Spleen (tissue), 7 donors: ENCODE measurements at regions not wholly inside any gene's neighbourhood (a gene's known extent, or its start where the extent isn't known, plus 50 kb on each side); places are given as distances from the start of the nearest gene placed in this dataset.

Experiments used
- POLR2AphosphoS5 ChIP-seq, 3 donors: sonication (generic); formaldehyde crosslinking; IDR thresholded peaks; one replicate each; pipeline ENCODE4 v1.5.1; 2017; ENCODE audit warnings: antibody characterized with exemption in 3 of 3
- TF ChIP-seq, protein P1 (sequence below), 11 experiments: fragments of 200-600 bp in 7 of 11; fragments of 450-650 bp in 4 of 11; sonication (generic) in 4 of 11; IDR thresholded peaks in 8 of 11; conservative IDR thresholded peaks in 3 of 11; 1 replicate in 7 of 11; 2 replicates in 4 of 11; pipeline versions ENCODE4 v1.4.0 to v1.8.0; 2016 to 2021; ENCODE audit warnings: antibody characterized with exemption in 11 of 11, inconsistent platforms in 4 of 11, mild to moderate bottlenecking in 1 of 11
- donor health status: DM: no; HTN: no; CAD: no; lungs with moderate emphysema.
- donor health status: DM: no; HTN: no; CAD: no.
- donor health status: DM: no; HTN: no; CAD: no.

DNA sequence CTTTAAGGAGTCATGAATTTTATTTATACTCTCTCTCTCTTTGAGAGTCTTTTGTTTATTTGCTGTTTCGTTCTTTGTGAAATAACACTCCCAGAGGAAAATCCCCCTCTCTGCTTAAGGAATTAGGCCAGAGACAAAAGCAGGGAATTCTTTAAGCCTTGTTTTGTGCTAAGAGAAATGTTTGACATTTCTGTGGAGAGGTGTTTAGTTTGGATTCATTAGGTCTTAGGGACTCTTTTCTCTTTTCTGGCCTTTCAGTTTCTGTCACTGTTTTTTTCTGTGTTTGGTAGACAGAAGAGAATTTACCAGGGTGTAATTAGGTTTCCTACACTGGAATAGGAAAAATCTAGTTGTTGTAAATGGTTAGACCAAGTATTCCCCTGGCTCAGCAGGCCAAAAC lies 241.8 kb upstream of the NR2F2 start:
- TF ChIP-seq, protein P1, sequence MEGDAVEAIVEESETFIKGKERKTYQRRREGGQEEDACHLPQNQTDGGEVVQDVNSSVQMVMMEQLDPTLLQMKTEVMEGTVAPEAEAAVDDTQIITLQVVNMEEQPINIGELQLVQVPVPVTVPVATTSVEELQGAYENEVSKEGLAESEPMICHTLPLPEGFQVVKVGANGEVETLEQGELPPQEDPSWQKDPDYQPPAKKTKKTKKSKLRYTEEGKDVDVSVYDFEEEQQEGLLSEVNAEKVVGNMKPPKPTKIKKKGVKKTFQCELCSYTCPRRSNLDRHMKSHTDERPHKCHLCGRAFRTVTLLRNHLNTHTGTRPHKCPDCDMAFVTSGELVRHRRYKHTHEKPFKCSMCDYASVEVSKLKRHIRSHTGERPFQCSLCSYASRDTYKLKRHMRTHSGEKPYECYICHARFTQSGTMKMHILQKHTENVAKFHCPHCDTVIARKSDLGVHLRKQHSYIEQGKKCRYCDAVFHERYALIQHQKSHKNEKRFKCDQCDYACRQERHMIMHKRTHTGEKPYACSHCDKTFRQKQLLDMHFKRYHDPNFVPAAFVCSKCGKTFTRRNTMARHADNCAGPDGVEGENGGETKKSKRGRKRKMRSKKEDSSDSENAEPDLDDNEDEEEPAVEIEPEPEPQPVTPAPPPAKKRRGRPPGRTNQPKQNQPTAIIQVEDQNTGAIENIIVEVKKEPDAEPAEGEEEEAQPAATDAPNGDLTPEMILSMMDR (IDR thresholded peaks at IDR 0.05 in 8 of 11, conservative IDR thresholded peaks at IDR 0.05 in 3 of 11), result no peak
- no peak for TF ChIP-seq POLR2AphosphoS5 (IDR thresholded peaks at IDR 0.05)
